GM12801 (cell line): ENCODE measurements at regions not wholly inside any gene's neighbourhood (a gene's known extent, or its start where the extent isn't known, plus 50 kb on each side); places are given as distances from the start of the nearest gene placed in this dataset.

Experiments used
- CTCF ChIP-seq: IDR thresholded peaks from one replicate; pipeline ENCODE4 v1.5.1; 2011; ENCODE audit warnings: control low read depth; ENCODE audit not compliant: insufficient read length; ENCODE audit errors: extremely low read depth

GRCh38 chr5:61720829-61721228 lies 388.8 kb downstream of the ZSWIM6 start:
- TF ChIP-seq CTCF = no peak

- no peak for TF ChIP-seq CTCF
These were observed 392.0 kb downstream of the ZSWIM6 start for GRCh38 chr5:61724102-61724501.

GRCh38 chr5:61728287-61728686 lies 396.2 kb downstream of the ZSWIM6 start:
- TF ChIP-seq CTCF = no peak

- no peak for TF ChIP-seq CTCF
These were observed 398.8 kb downstream of the ZSWIM6 start for GRCh38 chr5:61730866-61731265.

- no peak for TF ChIP-seq CTCF
These were observed 399.3 kb downstream of the ZSWIM6 start for GRCh38 chr5:61731267-61731945.

- TF ChIP-seq CTCF = no peak
These were observed 399.9 kb downstream of the ZSWIM6 start for GRCh38 chr5:61731946-61732314.

- TF ChIP-seq CTCF = no peak
These were observed 400.3 kb downstream of the ZSWIM6 start for GRCh38 chr5:61732369-61732768.
